ENCODE measurements at regions not wholly inside any gene's neighbourhood (a gene's known extent, or its start where the extent isn't known, plus 50 kb on each side); places are given as distances from the start of the nearest gene placed in this dataset.

DNA sequence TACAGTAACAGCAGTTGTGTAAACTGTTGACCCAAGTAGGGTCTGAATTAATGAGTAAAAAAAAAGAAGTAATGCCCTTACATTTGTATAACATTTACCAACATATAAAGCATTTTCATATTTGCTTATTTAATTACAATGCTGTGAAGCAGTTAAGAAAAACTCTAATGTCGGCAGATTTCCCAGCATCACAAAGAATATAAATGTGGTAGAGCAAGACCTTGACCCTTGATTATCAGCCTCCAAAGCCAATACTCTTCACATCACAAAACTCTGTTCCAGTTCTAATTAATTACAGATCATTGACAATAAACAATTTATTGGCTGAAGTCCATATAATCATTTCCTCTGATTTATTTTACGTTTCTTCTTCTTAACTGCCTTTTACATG, 130.2 kb downstream of the DUSP10 start:
- TF ChIP-seq POLR2AphosphoS5 (IDR thresholded peaks at IDR 0.05) (no peak), POLR2A (IDR thresholded peaks at IDR 0.05) (no peak)
- TF ChIP-seq, protein P1, sequence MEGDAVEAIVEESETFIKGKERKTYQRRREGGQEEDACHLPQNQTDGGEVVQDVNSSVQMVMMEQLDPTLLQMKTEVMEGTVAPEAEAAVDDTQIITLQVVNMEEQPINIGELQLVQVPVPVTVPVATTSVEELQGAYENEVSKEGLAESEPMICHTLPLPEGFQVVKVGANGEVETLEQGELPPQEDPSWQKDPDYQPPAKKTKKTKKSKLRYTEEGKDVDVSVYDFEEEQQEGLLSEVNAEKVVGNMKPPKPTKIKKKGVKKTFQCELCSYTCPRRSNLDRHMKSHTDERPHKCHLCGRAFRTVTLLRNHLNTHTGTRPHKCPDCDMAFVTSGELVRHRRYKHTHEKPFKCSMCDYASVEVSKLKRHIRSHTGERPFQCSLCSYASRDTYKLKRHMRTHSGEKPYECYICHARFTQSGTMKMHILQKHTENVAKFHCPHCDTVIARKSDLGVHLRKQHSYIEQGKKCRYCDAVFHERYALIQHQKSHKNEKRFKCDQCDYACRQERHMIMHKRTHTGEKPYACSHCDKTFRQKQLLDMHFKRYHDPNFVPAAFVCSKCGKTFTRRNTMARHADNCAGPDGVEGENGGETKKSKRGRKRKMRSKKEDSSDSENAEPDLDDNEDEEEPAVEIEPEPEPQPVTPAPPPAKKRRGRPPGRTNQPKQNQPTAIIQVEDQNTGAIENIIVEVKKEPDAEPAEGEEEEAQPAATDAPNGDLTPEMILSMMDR (IDR thresholded peaks at IDR 0.05): no peak

All from upper lobe of left lung (tissue), 4 donors.